ENCODE measurements at regions not wholly inside any gene's neighbourhood (a gene's known extent, or its start where the extent isn't known, plus 50 kb on each side); places are given as distances from the start of the nearest gene placed in this dataset.
"Not testable (repeated sequence)": the region's sequence is repeated elsewhere in the genome, so short reads cannot be mapped to it uniquely, and the experiment has no call there.

- H3K4me3 ChIP-seq (ENCODE audit: low read depth, low read length): no peak overlapping the region
- DNase-seq (ENCODE audit: low read depth): no peak
These were observed 51.4 kb upstream of the RGL1 start for GRCh38 chr1:183753464-183753891.

- DNase-seq (ENCODE audit: low read depth): no peak
- H3K4me3 ChIP-seq (ENCODE audit: low read depth, low read length): no peak overlapping the region
These were observed 60.6 kb upstream of the RGL1 start for GRCh38 chr1:183744132-183744913.

DNA sequence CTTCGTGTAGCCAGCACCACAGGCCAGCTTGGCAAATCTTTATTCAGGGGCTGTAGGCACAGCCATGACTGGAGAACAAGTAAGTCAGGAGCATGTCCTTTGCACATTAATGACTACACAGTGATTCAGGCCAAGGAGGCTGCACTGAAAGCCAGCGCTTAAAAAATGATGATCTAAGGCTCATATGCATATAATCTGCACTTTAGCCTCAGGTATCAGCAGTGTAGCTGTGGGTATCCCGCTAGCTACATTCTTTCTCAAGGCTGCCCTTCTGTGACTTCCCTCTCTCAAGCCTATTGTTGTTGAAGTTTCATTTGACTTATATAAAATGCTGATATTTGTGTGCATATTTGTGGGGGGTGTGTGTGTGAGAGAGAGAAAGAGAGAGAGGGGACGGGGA, 62.6 kb upstream of the RGL1 start:
- no peak overlapping the region for H3K4me3 ChIP-seq (ENCODE audit: low read depth, low read length)
- no peak for DNase-seq (ENCODE audit: low read depth)

- DNase-seq (ENCODE audit: low read depth): no peak
- no peak overlapping the region for H3K4me3 ChIP-seq (ENCODE audit: low read depth, low read length)
These were observed 65.1 kb upstream of the RGL1 start for GRCh38 chr1:183739741-183740271.

DNA sequence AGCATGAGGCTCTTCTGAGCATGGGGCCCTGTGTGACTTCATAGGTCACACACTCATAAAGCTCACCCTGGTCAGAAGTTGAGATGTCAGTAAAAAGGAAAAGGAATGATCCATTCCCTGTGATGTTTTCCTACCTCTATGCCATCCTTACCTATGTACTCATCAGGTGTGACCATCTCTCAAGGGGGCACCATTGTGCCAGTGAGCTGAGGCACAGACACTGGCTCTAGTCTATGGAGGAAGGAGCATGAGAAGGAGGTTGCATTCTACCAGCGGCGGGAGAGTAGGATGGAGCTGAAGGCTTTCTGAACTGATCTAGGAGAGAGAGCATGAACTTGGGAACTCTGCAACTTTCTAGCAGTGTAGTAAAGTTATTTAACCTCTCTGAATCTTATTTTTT, 65.8 kb upstream of the RGL1 start:
- H3K4me3 ChIP-seq (ENCODE audit: low read depth, low read length): no peak overlapping the region
- DNase-seq (ENCODE audit: low read depth): no peak

DNA sequence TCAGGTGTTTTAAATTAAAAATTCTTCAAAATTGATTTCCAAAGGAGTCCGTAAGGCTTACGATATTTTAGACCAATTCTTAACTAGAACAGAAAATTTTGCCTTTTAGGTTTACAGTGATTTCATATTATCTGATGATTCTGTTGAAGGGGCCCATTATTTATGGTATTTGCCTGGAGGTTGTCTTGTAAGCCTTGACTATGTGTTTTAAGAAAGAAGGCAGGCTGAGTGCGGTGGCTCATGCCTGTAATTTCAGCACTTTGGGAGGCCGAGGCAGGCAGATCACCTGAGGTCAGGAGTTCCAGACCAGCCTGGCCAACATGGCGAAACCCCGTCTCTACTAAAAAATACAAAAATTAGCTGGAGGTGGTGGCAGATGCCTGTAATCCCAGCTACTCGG, 67.0 kb upstream of the RGL1 start:
- not testable (repeated sequence) for DNase-seq (ENCODE audit: low read depth); H3K4me3 ChIP-seq (ENCODE audit: low read depth, low read length)

DNA sequence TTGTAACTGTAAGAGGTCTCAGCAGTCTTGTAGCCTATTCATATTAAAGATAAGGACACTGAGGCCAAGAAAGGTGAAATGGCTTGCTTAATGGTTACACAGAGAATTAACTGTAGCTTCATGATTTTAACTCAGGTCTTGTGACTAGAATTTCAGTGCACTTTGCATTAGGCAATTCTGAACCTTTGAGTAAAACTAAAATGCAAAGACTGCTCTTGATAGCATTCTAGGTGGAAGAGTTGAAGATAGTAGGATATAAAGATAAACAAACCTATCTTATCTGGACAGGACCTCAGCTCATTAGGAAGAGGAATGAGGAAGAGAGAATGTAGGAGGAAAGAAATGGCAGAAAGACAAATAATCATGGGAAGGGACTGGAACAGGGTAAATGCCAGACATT, 68.6 kb upstream of the RGL1 start:
- no peak overlapping the region for H3K4me3 ChIP-seq (ENCODE audit: low read depth, low read length)
- no peak for DNase-seq (ENCODE audit: low read depth)

DNA sequence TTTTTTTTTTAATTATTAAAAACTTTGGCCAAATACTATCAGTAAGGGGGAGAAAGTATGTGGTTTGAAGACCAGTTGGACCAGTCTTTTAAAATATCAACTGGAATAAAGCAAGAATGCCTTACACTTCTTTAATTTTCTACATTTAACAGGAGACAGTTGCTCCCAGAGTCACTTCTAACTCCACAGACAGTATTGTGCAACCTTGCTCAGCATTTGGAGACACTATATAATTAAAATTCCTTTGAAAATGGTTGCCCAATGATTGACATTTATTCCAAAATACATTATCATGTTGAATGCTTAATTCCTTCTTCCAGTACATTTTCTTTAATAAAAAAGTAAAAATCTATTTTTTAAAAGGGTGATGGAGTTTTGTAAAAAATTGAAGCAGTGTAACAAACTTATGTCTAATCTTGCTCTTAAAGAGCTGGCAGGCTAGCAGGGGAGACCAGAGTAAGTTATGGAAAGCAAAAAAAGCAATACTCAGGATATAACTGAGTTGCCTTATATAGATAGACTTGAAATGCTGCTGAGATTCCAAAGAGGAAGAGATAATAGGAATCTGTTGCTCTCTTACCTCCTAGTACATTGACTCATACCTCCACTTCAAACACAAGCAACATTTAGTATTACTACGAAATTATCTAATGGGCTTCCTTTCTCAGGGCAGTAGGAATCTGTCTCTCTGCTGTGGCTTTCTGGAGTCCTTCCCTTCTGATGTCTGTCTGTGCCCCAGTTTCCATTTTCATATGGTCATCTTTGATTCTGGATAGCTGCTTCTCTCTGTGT, 69.7 kb upstream of the RGL1 start:
- H3K4me3 ChIP-seq (ENCODE audit: low read depth, low read length): no peak overlapping the region
- DNase-seq (ENCODE audit: low read depth): no peak

DNA sequence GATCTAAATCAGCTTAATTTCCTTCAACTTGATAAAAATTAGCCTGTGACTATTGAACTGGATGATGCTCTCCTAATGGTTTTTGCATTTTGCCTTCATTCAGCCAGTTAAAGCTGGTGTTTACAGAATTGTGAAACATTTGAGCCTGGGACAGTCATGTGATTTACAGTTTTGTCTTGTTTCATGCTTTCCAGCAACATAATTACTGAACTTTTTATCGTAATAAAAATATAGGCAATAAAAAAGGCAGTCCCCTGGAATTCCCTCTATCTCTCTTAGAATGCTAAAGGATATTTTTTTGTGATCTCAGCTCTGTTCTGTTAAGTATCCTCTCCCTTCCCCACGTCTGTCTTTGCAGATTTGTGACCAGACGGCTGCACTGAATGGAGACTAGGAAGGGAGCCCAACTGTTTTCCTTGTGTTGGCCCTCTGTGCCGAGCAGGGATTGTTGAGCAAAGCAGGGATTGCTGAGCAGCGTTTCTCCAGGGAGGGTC, 70.3 kb upstream of the RGL1 start:
- H3K4me3 ChIP-seq (ENCODE audit: low read depth, low read length): no peak overlapping the region
- no peak for DNase-seq (ENCODE audit: low read depth)

GRCh38 chr1:183733715-183734114, 71.2 kb upstream of the RGL1 start:
- no peak for DNase-seq (ENCODE audit: low read depth)

GRCh38 chr1:183732236-183732880, 72.6 kb upstream of the RGL1 start:
- H3K4me3 ChIP-seq (ENCODE audit: low read depth, low read length): no peak overlapping the region
- DNase-seq (ENCODE audit: low read depth): no peak

More at GRCh38 chr1:183733715-183734114, 71.2 kb upstream of the RGL1 start:
- H3K4me3 ChIP-seq (ENCODE audit: low read depth, low read length): no peak overlapping the region

DNA sequence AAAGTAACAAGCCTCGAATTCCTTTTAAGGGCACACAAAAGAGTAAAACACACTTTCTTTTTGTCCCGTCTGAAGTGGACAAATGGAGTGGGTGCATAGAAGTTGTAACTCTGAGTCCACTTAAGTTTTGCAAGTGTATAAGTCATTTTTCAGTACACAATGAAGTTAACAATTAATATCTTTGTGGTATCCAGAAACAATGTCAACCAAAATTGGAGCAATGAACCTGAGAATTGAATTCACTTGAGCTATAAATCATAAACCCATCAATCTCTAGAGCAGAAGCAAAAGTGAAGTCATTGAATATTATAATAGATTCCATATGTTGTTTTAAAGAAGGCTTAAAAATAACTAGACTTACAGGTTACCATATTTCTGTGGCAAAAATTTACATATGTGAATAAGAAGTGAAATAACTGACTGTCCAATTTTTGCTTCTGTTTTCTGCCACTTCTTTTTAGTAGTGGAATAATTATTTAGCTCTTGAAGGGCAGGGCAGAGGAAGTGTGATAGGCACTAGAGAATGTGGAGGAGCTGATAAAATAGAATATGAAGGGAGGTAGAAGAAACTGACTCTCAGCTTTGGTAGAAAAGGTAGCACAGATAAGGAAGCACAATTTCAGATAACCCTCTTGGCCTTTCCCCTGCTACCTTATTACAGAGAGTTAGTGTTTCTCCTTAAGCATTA, 73.9 kb upstream of the RGL1 start:
- no peak overlapping the region for H3K4me3 ChIP-seq (ENCODE audit: low read depth, low read length)
- DNase-seq (ENCODE audit: low read depth): no peak

DNA sequence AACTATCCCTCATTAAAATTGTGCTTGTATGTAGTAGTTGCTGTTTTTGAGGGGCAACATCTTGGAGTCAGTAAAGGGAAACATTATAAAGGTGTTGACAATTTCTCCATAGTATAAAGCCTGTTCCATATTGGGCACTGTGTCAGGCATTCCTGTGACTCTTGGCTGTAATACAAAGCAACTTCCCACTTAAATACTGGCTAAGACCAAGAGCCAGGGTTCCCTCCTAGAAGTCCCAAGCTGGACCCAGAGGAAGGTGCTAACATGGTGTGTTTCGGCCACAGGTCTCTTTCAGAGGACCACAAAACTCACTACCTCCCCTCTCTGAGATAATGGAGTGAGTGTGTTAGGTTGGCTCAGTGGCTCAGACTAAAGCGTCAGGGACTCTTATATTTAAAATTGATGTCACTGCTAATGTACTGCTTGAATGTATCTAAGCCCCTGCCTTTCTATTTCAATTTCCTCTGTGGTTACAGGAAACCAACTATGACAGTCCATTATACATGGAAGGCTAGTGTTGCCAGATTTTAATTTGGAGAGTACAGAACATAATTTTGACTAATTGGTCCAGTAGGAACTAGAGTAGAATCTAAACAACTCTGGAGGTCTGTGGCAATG, 74.7 kb upstream of the RGL1 start:
- H3K4me3 ChIP-seq (ENCODE audit: low read depth, low read length): no peak overlapping the region
- DNase-seq (ENCODE audit: low read depth): no peak

DNA sequence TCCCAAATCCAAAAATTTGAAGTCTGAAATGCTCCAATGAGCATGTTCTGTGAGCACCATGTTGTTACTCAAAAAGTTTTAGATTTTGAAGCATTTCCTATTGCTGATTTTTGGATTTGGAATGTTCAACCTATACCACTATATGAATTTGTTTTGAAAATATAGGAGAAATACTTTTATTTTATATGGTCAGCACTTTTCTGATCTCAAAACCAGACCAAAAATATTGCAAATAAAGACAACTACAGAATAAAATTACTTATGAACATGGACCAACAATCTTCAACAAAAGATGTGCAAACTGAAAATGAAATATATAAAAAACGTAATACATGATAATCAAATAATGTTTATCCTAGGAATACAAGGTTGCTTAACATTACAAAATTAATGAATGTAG, 73.7 kb upstream of the APOBEC4 start:
- DNase-seq (ENCODE audit: low read depth): no peak
- H3K4me3 ChIP-seq (ENCODE audit: low read depth, low read length): no peak overlapping the region

GRCh38 chr1:183724350-183725042, 71.4 kb upstream of the APOBEC4 start:
- no peak overlapping the region for H3K4me3 ChIP-seq (ENCODE audit: low read depth, low read length)
- DNase-seq (ENCODE audit: low read depth): no peak

DNA sequence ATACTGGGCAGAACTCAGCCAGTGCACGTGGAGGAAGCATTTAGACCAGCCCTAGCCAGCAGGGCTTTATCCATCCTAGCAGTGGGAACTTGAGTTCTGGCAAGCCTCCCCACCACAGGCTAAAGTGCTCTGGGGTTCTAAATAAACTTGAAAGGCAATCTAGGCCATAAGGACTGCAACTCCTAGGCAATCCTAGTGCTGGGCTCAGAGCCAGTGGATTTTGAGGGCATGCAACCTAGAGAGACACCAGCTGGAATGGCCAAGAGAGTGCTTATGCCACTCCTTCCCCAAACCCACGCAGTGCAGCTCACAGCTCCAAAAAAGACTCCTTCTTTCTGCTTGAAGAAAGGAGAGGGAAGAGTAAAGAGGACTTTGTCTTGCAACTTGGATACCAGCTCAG, 70.5 kb upstream of the APOBEC4 start:
- no peak for DNase-seq (ENCODE audit: low read depth)
- H3K4me3 ChIP-seq (ENCODE audit: low read depth, low read length): no peak overlapping the region

DNA sequence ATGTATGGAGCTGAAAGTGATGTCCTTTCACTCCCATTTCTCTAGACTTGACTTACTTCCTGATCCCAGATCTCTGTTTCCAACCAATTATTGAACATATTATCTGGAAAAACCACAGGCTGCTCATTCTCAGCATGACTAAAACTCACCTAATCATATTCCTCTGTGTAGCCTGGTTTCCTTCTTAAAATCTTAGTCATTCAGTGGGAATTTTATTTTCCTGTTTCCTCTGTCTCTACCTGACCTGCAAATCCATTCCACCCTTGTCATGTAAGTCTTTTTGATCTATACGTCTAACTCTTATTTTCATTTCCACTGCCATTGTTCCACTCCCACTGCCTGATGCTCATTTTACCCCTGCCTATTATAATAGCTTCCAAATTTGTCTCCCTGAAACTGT, 67.9 kb upstream of the APOBEC4 start:
- no peak overlapping the region for H3K4me3 ChIP-seq (ENCODE audit: low read depth, low read length)
- DNase-seq (ENCODE audit: low read depth): no peak

DNA sequence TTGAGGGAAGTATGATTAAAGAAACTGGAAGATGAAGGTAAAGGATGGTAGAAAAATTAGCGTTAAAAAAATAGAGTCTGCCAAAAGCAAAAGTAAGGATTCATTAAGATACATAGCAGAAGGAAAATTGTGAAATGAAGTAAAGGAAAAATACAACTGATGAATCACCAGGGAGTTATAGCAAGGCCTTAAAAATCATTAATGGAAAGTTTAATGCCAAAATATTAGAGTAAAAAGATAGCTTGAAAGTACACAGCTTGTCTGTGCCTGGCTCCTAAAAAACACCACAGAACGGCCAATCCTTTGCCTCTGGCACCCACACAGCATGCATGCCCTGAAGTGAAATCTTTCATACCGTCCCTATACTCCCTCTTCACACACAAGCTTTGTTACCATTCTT, 66.9 kb upstream of the APOBEC4 start:
- no peak overlapping the region for H3K4me3 ChIP-seq (ENCODE audit: low read depth, low read length)
- no peak for DNase-seq (ENCODE audit: low read depth)

- DNase-seq (ENCODE audit: low read depth): no peak
- H3K4me3 ChIP-seq (ENCODE audit: low read depth, low read length): no peak overlapping the region
These were observed 66.2 kb upstream of the APOBEC4 start for GRCh38 chr1:183719289-183719688.

All from skeletal muscle cell (primary cell).